H1 (cell line): ENCODE measurements at regions not wholly inside any gene's neighbourhood (a gene's known extent, or its start where the extent isn't known, plus 50 kb on each side); places are given as distances from the start of the nearest gene placed in this dataset.

ENCODE experiments used
- ATF2 ChIP-seq: IDR thresholded peaks from 2 replicates; pipeline ENCODE4 v1.6.1; 2012; ENCODE audit warnings: low read length, inconsistent platforms
- FOSL1 ChIP-seq: IDR thresholded peaks from 2 replicates; pipeline ENCODE4 v1.6.1; 2011; ENCODE audit warnings: mild to moderate bottlenecking, low read depth, low read length, moderate library complexity; ENCODE audit not compliant: insufficient read depth
- POLR2AphosphoS5 ChIP-seq: IDR thresholded peaks from 2 replicates; pipeline ENCODE4 v1.6.1; 2011; ENCODE audit warnings: low read depth, low read length
- SUZ12 ChIP-seq: fragments of 200-600 bp; sonication (generic); IDR thresholded peaks from 2 replicates; pipeline ENCODE4 v1.6.1; 2012; ENCODE audit warnings: mild to moderate bottlenecking, inconsistent platforms, low read length, moderate library complexity, mixed read lengths

- no peak for TF ChIP-seq ATF2
- no peak for TF ChIP-seq FOSL1
- no peak for TF ChIP-seq SUZ12
- TF ChIP-seq POLR2AphosphoS5 = no peak
These were observed 598.2 kb upstream of the KLHL29 start (continued) for GRCh38 chr2:22786817-22787216.
